ENCODE measurements at regions not wholly inside any gene's neighbourhood (a gene's known extent, or its start where the extent isn't known, plus 50 kb on each side); places are given as distances from the start of the nearest gene placed in this dataset.
"Not testable (repeated sequence)": the region's sequence is repeated elsewhere in the genome, so short reads cannot be mapped to it uniquely, and the experiment has no call there.

- no peak for DNase-seq
These were observed 51.2 kb upstream of the PRR5 start for GRCh38 chr22:44650806-44651205.

- DNase-seq: no peak
These were observed 53.0 kb upstream of the PRR5 start for GRCh38 chr22:44648821-44649565.

- DNase-seq: no peak
These were observed 53.8 kb upstream of the PRR5 start for GRCh38 chr22:44648085-44648820.

GRCh38 chr22:44647141-44647540 is 54.9 kb upstream of the PRR5 start:
- DNase-seq: no peak

- DNase-seq: no peak
These were observed 55.3 kb upstream of the PRR5 start for GRCh38 chr22:44646668-44647067.

GRCh38 chr22:44646141-44646540 is 55.9 kb upstream of the PRR5 start:
- DNase-seq: no peak

- no peak for DNase-seq
These were observed 56.5 kb upstream of the PRR5 start for GRCh38 chr22:44645531-44645930.

GRCh38 chr22:44645083-44645482 is 56.9 kb upstream of the PRR5 start:
- no peak for DNase-seq

GRCh38 chr22:44643526-44644101 is 58.4 kb upstream of the PRR5 start:
- DNase-seq: not testable (repeated sequence)

- no peak for DNase-seq
These were observed 59.8 kb upstream of the PRR5 start for GRCh38 chr22:44642096-44642644.

- DNase-seq: no peak
These were observed 61.3 kb upstream of the PRR5 start for GRCh38 chr22:44640618-44641155.

- no peak for DNase-seq
These were observed 62.0 kb upstream of the PRR5 start for GRCh38 chr22:44639891-44640617.

GRCh38 chr22:44638971-44639760 is 62.8 kb upstream of the PRR5 start:
- DNase-seq: no peak

GRCh38 chr22:44636502-44637206 is 65.3 kb upstream of the PRR5 start:
- DNase-seq: not testable (repeated sequence)

GRCh38 chr22:44635567-44635966 is 66.4 kb upstream of the PRR5 start:
- not testable (repeated sequence) for DNase-seq

- DNase-seq: no peak
These were observed 67.3 kb upstream of the PRR5 start for GRCh38 chr22:44634426-44635321.

- DNase-seq: no peak
These were observed 68.4 kb upstream of the PRR5 start for GRCh38 chr22:44633647-44634046.

GRCh38 chr22:44632541-44633396 is 69.2 kb upstream of the PRR5 start:
- no peak for DNase-seq

- no peak for DNase-seq
These were observed 71.2 kb upstream of the PRR5 start for GRCh38 chr22:44630826-44631225.

Data from activated CD4-positive, CD25-positive, alpha-beta regulatory T cell treated with anti-CD3 and anti-CD28 coated beads, Interleukin-2, amount 50 U/mL, for 72 hours (primary cell).